AG04450 (cell line): ENCODE measurements at regions not wholly inside any gene's neighbourhood (a gene's known extent, or its start where the extent isn't known, plus 50 kb on each side); places are given as distances from the start of the nearest gene placed in this dataset.

Experiments used
- CTCF ChIA-PET: fragments of 300-600, 350-600 bp; formaldehyde crosslinking; extraction: SDS; loops from one replicate; lab custom pipeline; 2022; ENCODE audit warnings: antibody characterized with exemption, inconsistent platforms; lab: Charles Lee
- POLR2A ChIA-PET: fragments of 350-600 bp; formaldehyde crosslinking; extraction: SDS; loops from one replicate; lab custom pipeline; 2021; ENCODE audit warnings: antibody characterized with exemption, inconsistent platforms; lab: Yijun Ruan, JAX
- DNase-seq: peaks from one replicate; pipeline ENCODE4 v3.0.0-alpha.2; 2011; ENCODE audit warnings: low read depth, low spot score
- H3K27ac ChIP-seq: one replicate; pipeline ENCODE4 v1.5.1; 2012; ENCODE audit warnings: low read depth, low read length, control low read depth
- H3K27me3 ChIP-seq: one replicate; pipeline ENCODE4 v1.6.0; 2012; ENCODE audit warnings: low read length; ENCODE audit not compliant: control insufficient read depth, insufficient read depth
- H3K4me3 ChIP-seq: 2 replicates; pipeline ENCODE4 v1.5.1; 2011; ENCODE audit warnings: mild to moderate bottlenecking, low read depth, low read length, control low read depth
- H3K9me3 ChIP-seq: 2 replicates; pipeline ENCODE4 v1.5.1; 2012; ENCODE audit warnings: low read length; ENCODE audit not compliant: control insufficient read depth, insufficient read depth
- CTCF ChIP-seq: IDR thresholded peaks from 2 replicates; pipeline ENCODE4 v1.5.1; 2011; ENCODE audit warnings: low read depth, low read length, control low read depth, inconsistent platforms

- ChIA-PET CTCF (no interaction called here), POLR2A (no interaction called here)
- no peak overlapping the region for H3K27ac ChIP-seq
- H3K4me3 ChIP-seq, result no peak overlapping the region
- H3K9me3 ChIP-seq, result no peaks in the 10 kb centered on the region; the same call in 1 of the 2 replicates
- no peak for DNase-seq
- H3K27me3 ChIP-seq, result peaks cover 22% of the 10 kb centered on the region
- no peak for TF ChIP-seq CTCF
Measured at GRCh38 chr20:48325656-48326433, 502.0 kb downstream of the PREX1 start.

GRCh38 chr20:48324744-48325143 is 503.1 kb downstream of the PREX1 start:
- DNase-seq, result no peak
- ChIA-PET CTCF (no interaction called here), POLR2A (no interaction called here)
- TF ChIP-seq CTCF, result no peak
- H3K27me3 ChIP-seq, result peaks cover 22% of the 10 kb centered on the region
- H3K9me3 ChIP-seq, result no peaks in the 10 kb centered on the region; the same call in 1 of the 2 replicates
- no peak overlapping the region for H3K27ac ChIP-seq
- no peak overlapping the region for H3K4me3 ChIP-seq

- CTCF ChIA-PET, result no interaction called here
Measured at GRCh38 chr20:48321271-48321670, 506.5 kb downstream of the PREX1 start.

GRCh38 chr20:48319943-48320584 is 507.7 kb downstream of the PREX1 start:
- no peak for TF ChIP-seq CTCF
- H3K27ac ChIP-seq, result no peak overlapping the region
- DNase-seq, result no peak
- ChIA-PET CTCF (no interaction called here), POLR2A (no interaction called here)
- H3K27me3 ChIP-seq, result peaks cover 17% of the 10 kb centered on the region
- no peak overlapping the region for H3K4me3 ChIP-seq
- no peaks in the 10 kb centered on the region for H3K9me3 ChIP-seq

More at GRCh38 chr20:48321271-48321670, 506.5 kb downstream of the PREX1 start:
- POLR2A ChIA-PET, result no interaction called here
- H3K27me3 ChIP-seq, result peaks cover 22% of the 10 kb centered on the region
- no peak overlapping the region for H3K27ac ChIP-seq
- no peak for DNase-seq
- no peak overlapping the region for H3K4me3 ChIP-seq
- no peaks in the 10 kb centered on the region; the same call in 1 of the 2 replicates for H3K9me3 ChIP-seq
- no peak for TF ChIP-seq CTCF

- CTCF ChIA-PET, result no interaction called here
- no peak overlapping the region for H3K27ac ChIP-seq
- H3K9me3 ChIP-seq, result no peaks in the 10 kb centered on the region
- H3K27me3 ChIP-seq, result peaks cover 12% of the 10 kb centered on the region
- no peak overlapping the region for H3K4me3 ChIP-seq
- POLR2A ChIA-PET, result no interaction called here
- DNase-seq, result no peak
- TF ChIP-seq CTCF, result no peak
Measured at GRCh38 chr20:48317578-48317977, 510.2 kb downstream of the PREX1 start.
